GM18507 (cell line): ENCODE measurements at regions not wholly inside any gene's neighbourhood (a gene's known extent, or its start where the extent isn't known, plus 50 kb on each side); places are given as distances from the start of the nearest gene placed in this dataset.
"Not testable (repeated sequence)": the region's sequence is repeated elsewhere in the genome, so short reads cannot be mapped to it uniquely, and the experiment has no call there.

Experiments used
- DNase-seq: peaks from one replicate; pipeline ENCODE4 v3.0.0; 2011; ENCODE audit warnings: low read depth; ENCODE audit not compliant: insufficient read length; ENCODE audit errors: extremely low spot score
- FAIRE-seq: peaks from 2 replicates; lab custom pipeline; 2011; peaks lifted over from hg19 to GRCh38; lab: Jason Lieb, UNC

GRCh38 chr5:125478599-125478998, 732.2 kb upstream of the ZNF608 start:
- DNase-seq (no peak), FAIRE-seq (no peak)

DNA sequence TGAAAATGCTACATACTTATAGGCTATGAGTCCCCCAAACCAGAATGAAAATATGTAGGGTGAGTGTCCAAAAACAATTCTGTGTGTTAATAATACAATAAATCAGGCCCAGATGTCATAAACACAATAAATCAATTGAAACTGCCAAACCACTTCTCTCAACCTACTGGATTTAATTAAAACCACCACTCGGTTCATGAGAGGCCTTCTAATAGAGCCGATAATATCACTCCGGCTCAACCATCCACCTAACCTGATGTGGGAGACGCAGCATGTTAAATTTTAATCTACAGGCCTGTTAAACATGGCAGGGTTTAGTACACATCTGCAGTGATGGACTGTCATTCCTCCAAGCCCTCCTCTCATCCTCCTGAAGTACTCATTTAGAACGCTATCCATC, 734.5 kb upstream of the ZNF608 start:
- no peak for DNase-seq
- no peak for FAIRE-seq

- FAIRE-seq (no peak), DNase-seq (no peak)
Observed at GRCh38 chr5:125481506-125482465, 735.3 kb upstream of the ZNF608 start.

DNA sequence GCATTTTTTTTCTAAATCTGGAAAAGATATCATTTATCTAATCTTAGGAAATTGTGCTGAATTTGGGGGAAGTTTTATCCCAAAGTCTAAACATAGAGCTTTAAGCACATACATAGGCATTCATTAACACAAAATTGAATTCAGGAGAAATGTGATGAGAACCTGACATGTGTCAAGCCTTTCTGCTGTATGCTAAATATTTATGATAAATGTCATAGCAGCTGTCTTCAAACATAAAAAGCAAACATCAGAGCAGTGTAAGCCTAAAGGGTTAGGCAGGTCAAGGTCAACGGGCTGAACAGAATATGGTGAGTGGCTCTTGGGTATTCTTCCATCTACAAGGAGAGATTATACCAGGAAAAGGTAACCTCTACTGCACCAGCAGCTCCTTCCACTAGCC, 737.2 kb upstream of the ZNF608 start:
- FAIRE-seq (no peak), DNase-seq (no peak)

DNA sequence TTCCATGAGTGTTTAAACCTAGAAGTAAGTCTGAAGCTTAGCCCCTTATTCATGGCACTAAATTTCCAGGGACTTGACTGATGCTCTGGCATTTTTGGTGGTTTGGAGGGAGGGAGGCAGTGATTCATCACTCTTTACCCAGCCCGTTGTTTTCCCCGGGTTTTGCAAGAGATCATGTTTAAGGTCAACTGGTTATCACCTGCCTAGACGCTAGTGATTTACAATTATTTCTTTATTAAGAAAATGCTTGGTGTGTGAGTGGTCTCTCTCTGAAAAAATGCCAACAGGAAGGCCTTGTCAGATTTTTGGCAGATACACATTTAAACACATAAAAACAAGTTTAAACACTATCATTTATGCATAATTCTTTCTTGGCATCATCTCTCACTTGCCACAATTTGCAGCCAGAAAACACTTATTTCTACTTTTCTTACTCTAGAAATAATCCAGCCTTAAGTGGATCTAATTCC, 737.9 kb upstream of the ZNF608 start:
- FAIRE-seq (no peak), DNase-seq (no peak)

DNA sequence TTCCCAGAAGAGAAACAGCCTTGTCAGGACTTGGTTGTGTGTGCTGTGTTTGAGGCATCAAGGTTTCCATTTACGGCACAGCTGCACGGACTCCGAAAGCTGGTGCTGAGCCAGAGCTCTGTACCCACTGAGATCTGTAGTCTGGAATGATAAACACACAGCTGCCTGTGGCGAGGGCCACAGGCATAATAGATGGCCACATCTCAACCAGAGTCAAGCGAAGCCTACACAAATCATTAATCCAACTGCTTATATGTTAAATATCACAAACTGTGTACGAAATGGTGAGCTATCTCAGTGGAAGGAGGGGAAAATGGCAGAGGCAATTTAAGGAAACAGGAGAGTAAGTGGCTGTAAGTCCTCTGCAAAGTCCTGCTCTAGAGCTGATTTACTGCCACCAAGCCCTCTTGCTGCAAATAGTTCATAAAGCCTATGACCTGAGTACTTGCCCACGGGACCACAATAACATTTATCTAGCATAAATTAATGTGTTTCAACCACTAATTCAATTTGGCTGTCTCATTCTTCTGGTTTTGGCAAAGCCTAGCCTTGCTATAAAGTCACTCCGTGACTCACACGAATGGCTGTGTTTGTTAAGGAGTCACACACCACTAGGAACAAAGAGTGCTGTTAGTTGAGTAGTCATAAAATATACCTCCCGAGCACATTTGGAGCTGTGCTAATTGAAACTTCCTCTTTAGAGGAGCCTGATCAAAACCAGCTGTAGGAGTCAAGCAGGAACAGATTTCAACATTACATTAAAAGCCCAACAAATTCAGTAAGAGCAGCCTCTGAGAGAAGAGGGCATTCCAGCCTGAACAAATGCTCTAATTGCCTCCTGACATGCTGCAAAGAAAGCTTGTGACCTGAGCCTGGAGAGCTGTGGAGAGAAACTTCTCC, 738.6 kb upstream of the ZNF608 start:
- FAIRE-seq (no peak), DNase-seq (no peak)

DNA sequence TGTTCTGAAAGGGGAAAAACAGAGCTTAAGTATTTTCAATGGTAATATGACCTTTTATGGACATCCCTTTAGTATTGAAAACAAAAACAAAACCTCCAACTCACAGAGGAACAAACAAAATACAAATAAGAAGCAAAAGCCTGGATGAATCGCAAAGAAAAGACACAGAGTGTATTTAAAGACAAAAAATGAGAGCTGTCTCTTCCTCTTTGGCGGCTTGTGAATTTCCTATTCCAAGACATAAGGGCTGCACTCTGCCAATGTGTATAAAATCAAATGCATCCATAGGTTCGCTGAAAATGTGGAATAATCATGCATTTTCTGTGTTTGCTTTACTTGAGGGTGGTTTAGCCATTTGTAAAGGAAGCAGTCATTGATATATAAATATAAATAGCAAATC, 739.3 kb upstream of the ZNF608 start:
- FAIRE-seq, result no peak

DNA sequence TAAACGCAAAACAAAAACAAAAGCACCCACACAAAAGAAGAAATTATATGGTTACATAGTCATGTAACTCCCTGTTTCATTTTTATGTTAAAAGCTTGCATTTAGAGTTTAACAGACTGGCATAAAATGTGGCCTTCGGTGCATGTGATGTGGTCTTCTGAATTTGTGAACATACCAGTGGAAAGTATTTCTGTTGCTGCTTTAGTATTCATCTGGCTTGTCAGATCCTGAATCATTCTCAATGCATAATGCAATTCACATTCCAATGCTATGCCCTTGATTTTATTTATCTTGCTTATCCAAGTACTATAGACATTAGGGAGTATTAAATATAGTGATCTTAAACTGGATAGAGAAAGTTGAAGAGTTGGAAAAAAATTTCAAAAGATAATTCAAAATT, 740.2 kb upstream of the ZNF608 start:
- no peak for FAIRE-seq
- no peak for DNase-seq

More for the DNA sequence above, 739.3 kb upstream of the ZNF608 start:
- no peak for DNase-seq

DNA sequence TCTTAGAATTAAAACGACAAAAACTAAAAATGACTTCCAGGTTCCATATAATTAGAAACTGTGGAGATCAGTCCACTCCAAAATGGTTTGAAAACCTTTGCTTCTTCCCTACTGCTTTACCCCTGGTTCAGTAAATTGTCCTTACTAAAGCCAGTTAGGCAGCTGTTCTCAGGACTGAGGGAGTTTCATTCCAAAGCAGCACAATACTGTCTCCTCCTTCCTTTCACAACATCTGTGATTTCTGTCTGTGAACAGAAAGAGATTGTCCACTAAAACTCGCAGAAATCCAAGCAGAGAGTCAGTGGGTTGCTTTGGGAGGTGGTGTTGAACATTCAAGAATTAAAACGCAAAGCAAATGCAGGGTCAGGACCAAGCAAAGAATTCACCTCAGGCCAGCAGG, 740.8 kb upstream of the ZNF608 start:
- DNase-seq (no peak), FAIRE-seq (no peak)

DNA sequence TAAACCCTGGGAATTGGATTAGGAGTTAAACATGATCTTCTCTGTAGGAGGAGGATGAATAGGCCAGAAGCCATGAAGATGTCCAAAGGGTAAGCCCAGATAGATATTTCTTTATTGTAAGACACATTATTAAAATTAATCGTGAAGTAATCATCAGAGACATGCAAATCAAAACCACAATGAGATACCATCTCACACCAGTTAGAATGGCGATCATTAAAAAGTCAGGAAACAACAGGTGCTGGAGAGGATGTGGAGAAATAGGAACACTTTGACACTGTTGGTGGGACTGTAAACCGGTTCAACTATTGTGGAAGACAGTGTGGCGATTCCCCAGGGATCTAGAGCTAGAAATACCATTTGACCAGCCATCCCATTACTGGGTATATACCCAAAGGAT, 741.2 kb upstream of the ZNF608 start:
- not testable (repeated sequence) for DNase-seq, FAIRE-seq

- no peak for FAIRE-seq
- no peak for DNase-seq
Observed at GRCh38 chr5:125489146-125489545, 742.7 kb upstream of the ZNF608 start.

DNA sequence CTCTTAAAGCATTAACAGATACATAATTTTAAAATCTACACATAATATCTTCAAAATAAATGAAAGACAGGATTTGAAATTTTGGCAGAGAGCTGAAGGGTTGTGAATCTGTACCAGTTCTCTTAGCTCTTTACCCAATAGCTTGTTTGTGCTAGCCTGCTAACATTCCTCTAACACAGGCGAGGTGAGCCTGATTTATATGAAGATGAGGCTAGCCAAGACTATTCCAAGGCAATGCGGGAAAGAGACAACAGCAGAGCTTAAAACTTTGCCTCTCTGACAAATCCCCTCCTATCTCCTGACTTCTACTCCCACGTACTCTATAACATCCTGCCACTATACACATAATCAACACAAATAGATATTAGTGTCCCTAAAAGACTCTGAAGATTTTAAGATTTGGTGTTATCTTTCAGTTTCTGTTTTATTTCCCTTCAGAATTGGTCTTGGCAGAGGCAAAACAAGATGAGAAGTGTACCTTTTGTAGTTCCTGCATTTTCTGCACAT, 745.6 kb upstream of the ZNF608 start:
- FAIRE-seq (no peak), DNase-seq (no peak)

DNA sequence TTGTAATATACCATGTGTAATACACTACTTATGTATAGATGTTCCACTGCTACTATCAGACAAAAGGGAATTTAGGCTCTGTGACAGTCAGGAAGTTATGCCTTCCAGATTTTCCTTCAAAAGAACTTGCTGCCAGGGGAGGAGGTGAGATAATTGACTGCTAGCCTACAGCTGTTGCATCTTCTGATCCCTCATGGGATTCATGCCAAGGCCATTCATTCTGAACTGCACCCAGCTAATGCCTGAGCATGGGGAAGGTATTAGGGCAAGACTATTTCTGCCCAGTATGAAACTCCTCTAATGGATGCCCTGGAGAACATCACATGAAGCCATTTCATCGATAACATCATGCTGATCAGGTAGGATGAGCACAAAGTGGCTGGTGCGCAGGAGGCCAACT, 746.5 kb upstream of the ZNF608 start:
- FAIRE-seq, result no peak
- no peak for DNase-seq

DNA sequence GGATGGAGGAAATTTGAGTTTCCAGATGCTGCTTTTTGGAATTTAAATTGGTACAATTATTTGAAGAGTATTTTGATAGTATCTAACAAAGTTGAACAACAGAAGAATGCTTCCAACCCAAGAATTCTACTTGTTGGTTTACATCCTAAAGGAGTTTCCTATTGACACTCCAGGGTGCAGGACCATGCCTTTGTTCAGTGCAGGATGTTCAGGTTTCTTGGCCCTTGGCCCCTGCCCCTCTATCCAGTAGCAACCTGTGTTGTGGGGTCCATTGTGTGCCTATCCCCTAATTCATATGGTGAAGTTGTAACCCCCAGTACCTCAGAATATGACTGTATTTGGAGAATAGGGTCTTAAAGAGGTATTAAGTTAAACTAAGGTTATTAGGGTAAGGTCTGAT, 750.0 kb upstream of the ZNF608 start:
- FAIRE-seq, result no peak
- DNase-seq, result no peak

- DNase-seq (no peak), FAIRE-seq (no peak)
Observed at GRCh38 chr5:125497651-125498050, 751.2 kb upstream of the ZNF608 start.

- DNase-seq (no peak), FAIRE-seq (no peak)
Observed at GRCh38 chr5:125499636-125500332, 753.3 kb upstream of the ZNF608 start.

- DNase-seq (no peak), FAIRE-seq (no peak)
Observed at GRCh38 chr5:125501396-125501795, 755.0 kb upstream of the ZNF608 start.

GRCh38 chr5:125503946-125504345, 757.5 kb upstream of the ZNF608 start:
- FAIRE-seq (no peak), DNase-seq (no peak)

DNA sequence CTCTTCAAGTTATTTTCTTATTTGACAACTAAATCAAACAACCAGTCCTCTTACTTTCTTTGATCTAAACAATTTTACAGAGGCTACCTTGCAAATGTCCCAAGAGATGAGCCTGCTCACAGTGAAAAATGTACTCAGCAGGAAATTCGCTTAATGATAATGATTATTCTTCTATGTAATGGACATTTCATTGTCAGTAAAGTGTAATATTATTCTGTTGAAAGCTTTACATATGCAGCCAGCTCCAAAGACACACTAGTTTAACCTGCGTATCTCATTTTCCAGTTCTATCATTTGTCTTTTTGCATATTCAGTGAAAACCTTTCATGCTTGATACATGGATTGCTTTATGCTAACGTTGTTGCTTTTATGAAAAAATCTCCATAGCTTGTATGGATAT, 758.7 kb upstream of the ZNF608 start:
- DNase-seq (no peak), FAIRE-seq (no peak)

DNA sequence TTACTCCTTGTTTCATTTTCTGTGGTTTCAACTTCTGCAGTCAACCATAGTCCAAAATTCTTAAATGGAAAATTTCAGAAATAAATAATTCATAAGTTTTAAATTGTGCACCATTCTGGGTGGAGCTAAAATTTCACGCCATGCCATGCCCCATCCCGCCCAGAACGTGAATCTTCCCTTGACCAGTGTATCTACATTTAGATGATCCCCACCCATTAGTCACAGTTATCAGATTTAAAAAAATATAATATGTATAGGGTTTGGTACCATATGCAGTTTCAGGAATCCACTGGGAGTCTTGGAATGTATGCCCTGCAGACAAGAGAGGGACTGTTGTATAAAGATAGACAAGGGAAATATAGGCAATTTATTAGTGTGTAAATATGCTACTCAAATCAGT, 759.7 kb upstream of the ZNF608 start:
- FAIRE-seq, result no peak
- DNase-seq, result no peak
